ENCODE measurements at regions not wholly inside any gene's neighbourhood (a gene's known extent, or its start where the extent isn't known, plus 50 kb on each side); places are given as distances from the start of the nearest gene placed in this dataset.

DNA sequence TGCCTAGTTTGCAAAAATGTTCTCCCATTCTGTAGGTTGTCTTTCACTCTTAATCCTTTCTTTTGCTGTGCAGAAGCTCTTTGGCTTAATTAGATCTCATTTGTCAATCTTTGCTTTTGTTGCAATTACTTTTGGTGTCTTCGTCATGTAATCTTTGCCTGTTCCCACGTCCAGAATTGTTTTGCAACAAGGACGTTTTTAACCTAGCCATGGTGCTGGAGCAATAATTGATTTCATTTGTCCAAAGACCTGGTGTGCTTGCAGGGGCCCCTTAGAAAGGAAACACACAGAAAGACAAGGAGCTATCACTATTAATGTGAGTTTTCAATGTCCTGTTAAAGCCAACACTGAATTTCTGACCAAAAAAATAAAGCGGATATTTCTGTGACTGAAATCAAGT lies 89.1 kb upstream of the GALNT15 start:
- no peak overlapping the region for H2BK15ac ChIP-seq (ENCODE audit: low read depth, low read length)
- TF ChIP-seq, protein P1, sequence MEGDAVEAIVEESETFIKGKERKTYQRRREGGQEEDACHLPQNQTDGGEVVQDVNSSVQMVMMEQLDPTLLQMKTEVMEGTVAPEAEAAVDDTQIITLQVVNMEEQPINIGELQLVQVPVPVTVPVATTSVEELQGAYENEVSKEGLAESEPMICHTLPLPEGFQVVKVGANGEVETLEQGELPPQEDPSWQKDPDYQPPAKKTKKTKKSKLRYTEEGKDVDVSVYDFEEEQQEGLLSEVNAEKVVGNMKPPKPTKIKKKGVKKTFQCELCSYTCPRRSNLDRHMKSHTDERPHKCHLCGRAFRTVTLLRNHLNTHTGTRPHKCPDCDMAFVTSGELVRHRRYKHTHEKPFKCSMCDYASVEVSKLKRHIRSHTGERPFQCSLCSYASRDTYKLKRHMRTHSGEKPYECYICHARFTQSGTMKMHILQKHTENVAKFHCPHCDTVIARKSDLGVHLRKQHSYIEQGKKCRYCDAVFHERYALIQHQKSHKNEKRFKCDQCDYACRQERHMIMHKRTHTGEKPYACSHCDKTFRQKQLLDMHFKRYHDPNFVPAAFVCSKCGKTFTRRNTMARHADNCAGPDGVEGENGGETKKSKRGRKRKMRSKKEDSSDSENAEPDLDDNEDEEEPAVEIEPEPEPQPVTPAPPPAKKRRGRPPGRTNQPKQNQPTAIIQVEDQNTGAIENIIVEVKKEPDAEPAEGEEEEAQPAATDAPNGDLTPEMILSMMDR (conservative IDR thresholded peaks at IDR 0.05): no peak
- no peak overlapping the region for H2AFZ ChIP-seq (ENCODE audit: low read length)
- H4K5ac ChIP-seq (ENCODE audit: insufficient read length, low read depth, low read length): no peak overlapping the region
- H3K14ac ChIP-seq (ENCODE audit: insufficient read depth, low read length): no peak overlapping the region
- H3K23me2 ChIP-seq (ENCODE audit: insufficient read length, low read depth, low read length, poor library complexity, severe bottlenecking): no peaks in the 10 kb centered on the region
- no peak overlapping the region for H3K9ac ChIP-seq (ENCODE audit: extremely low read depth, insufficient read length, low read length)
- no peak overlapping the region for H3K4me2 ChIP-seq (ENCODE audit: insufficient read depth, insufficient read length, low read length)
- Mint-ChIP-seq H3K4me3 (no peak overlapping the region), H3K4me1 (no peaks in the 10 kb centered on the region), H3K9me3 (peaks cover 30 to 41% of the 10 kb centered on the region in 2 experiments), H3K36me3 (ENCODE audit: insufficient read depth in 1 of 3, low read depth in 3 of 3) (peaks cover 8 to 18% (median 9%) of the 10 kb centered on the region in 3 experiments; a peak in 6 of 7 replicates), H3K27ac (no peak overlapping the region), H3K27me3 (ENCODE audit: low read depth) (peaks cover 4% of the 10 kb centered on the region)
- no peak overlapping the region for H4K91ac ChIP-seq (ENCODE audit: insufficient read length, low read depth, low read length)
- H3K79me1 ChIP-seq (ENCODE audit: insufficient read depth, low read depth, low read length, poor library complexity, severe bottlenecking): no peaks in the 10 kb centered on the region
- no peak overlapping the region for H2BK12ac ChIP-seq (ENCODE audit: insufficient read length, low read depth, low read length)
- no CpG with 5 or more reads among the region's 4 CpGs for WGBS (ENCODE audit: extremely low coverage, insufficient read length, low lambda C conversion rate)
- H3K4me1 ChIP-seq (ENCODE audit: insufficient read depth, low read length): no peaks in the 10 kb centered on the region
- no peak for DNase-seq
- H3K9me3 ChIP-seq (ENCODE audit: control insufficient read depth, low read depth, low read length): peaks cover 14% of the 10 kb centered on the region
- no peak overlapping the region for H3K23ac ChIP-seq (ENCODE audit: insufficient read length, low read depth, low read length)
- H2BK5ac ChIP-seq (ENCODE audit: insufficient read length, low read length): no peak overlapping the region
- no peak overlapping the region for H3K56ac ChIP-seq (ENCODE audit: insufficient read length, low read depth, low read length)
- no peak overlapping the region for H2AK5ac ChIP-seq (ENCODE audit: insufficient read length, low read length)
- no peaks in the 10 kb centered on the region for H4K20me1 ChIP-seq (ENCODE audit: control insufficient read depth, insufficient read depth, insufficient read length)
- no peak overlapping the region for H3K18ac ChIP-seq (ENCODE audit: insufficient read length, low read depth, low read length)
- H3K4ac ChIP-seq (ENCODE audit: low read depth, low read length): no peak overlapping the region
- no peak overlapping the region for H3K27ac ChIP-seq (ENCODE audit: insufficient read length, low read depth, low read length)
- H2BK20ac ChIP-seq (ENCODE audit: low read depth, low read length, poor library complexity, severe bottlenecking): no peak overlapping the region
- no peak overlapping the region for H4K8ac ChIP-seq (replicated peaks; ENCODE audit: insufficient read length, low read depth, low read length)
- no peak overlapping the region for H2BK120ac ChIP-seq (ENCODE audit: low read depth, low read length, poor library complexity, severe bottlenecking)
- H3T11ph ChIP-seq (ENCODE audit: low read length): no peak overlapping the region
- no peaks in the 10 kb centered on the region for H3K79me2 ChIP-seq (ENCODE audit: insufficient read depth, low read length)
- no peaks in the 10 kb centered on the region for H3K27me3 ChIP-seq (ENCODE audit: insufficient read depth, low read length)
